Activated B cell treated with CpG ODN at 0.5 μM for 24 hours (primary cell): ENCODE measurements at regions not wholly inside any gene's neighbourhood (a gene's known extent, or its start where the extent isn't known, plus 50 kb on each side); places are given as distances from the start of the nearest gene placed in this dataset.

ENCODE experiments used
- ATAC-seq: fragments of 200-7000 bp; cut with Tn5 transposase; one replicate; pipeline ENCODE4 v1.10.0; 2021; ENCODE audit warnings: low read depth, mild to moderate bottlenecking, moderate library complexity
- CTCF ChIA-PET: fragments of 350-600 bp; sonication (Branson Sonifier 250); formaldehyde crosslinking; loops from one replicate; lab custom pipeline; 2021; ENCODE audit warnings: antibody characterized with exemption; lab: Charles Lee
- POLR2A ChIA-PET: fragments of 350-600 bp; sonication (Branson Sonifier 250); formaldehyde crosslinking; loops from one replicate; lab custom pipeline; 2021; ENCODE audit warnings: antibody characterized with exemption; lab: Charles Lee
- DNase-seq: peaks from one replicate; pipeline ENCODE4 v3.0.0; 2022
- H3K27ac Mint-ChIP-seq: one replicate; pipeline ENCODE4 v1.8.0; 2020; ENCODE audit warnings: mixed read lengths
- H3K27me3 Mint-ChIP-seq: one replicate; pipeline ENCODE4 v1.8.0; 2021; ENCODE audit warnings: mixed read lengths
- H3K36me3 Mint-ChIP-seq: one replicate; pipeline ENCODE4 v1.8.0; 2021; ENCODE audit warnings: low read depth, mixed read lengths
- H3K4me1 Mint-ChIP-seq: one replicate; pipeline ENCODE4 v1.8.0; 2021; ENCODE audit warnings: mixed read lengths
- H3K4me3 Mint-ChIP-seq: one replicate; pipeline ENCODE4 v1.8.0; 2020; ENCODE audit warnings: mild to moderate bottlenecking, mixed read lengths
- H3K9me3 Mint-ChIP-seq: one replicate; pipeline ENCODE4 v1.8.0; 2020; ENCODE audit warnings: mixed read lengths
- CTCF ChIP-seq: fragments of 200-600 bp; IDR thresholded peaks from one replicate; pipeline ENCODE4 v1.8.0; 2022; ENCODE audit warnings: antibody characterized with exemption, mild to moderate bottlenecking
- intact Hi-C: fragments of 100-400 bp; cut with micrococcal nuclease; formaldehyde crosslinking; loops from one replicate; pipeline ENCODE4 v1.15.1; 2024

GRCh38 chr10:123442901-123443300, 223.3 kb upstream of the GPR26 start:
- ChIA-PET CTCF (no interaction called here), POLR2A (no interaction called here)
- Mint-ChIP-seq H3K4me1 (no peaks in the 10 kb centered on the region), H3K27ac (no peak overlapping the region), H3K4me3 (no peak overlapping the region), H3K9me3 (no peaks in the 10 kb centered on the region), H3K27me3 (peaks cover 2% of the 10 kb centered on the region), H3K36me3 (no peaks in the 10 kb centered on the region)
- intact Hi-C loops: no loop called here
- ATAC-seq (no peak), DNase-seq (no peak)
- no peak for TF ChIP-seq CTCF

GRCh38 chr10:123443924-123444323, 222.2 kb upstream of the GPR26 start:
- Mint-ChIP-seq H3K4me1 (no peaks in the 10 kb centered on the region), H3K27ac (no peak overlapping the region), H3K9me3 (no peaks in the 10 kb centered on the region), H3K4me3 (no peak overlapping the region), H3K27me3 (peaks cover 2% of the 10 kb centered on the region), H3K36me3 (no peaks in the 10 kb centered on the region)
- no peak for TF ChIP-seq CTCF
- no peak for DNase-seq
- intact Hi-C loops: no loop called here
- ATAC-seq: no peak
- CTCF ChIA-PET: no interaction called here
- POLR2A ChIA-PET: no interaction called here

GRCh38 chr10:123445261-123445775, 220.8 kb upstream of the GPR26 start:
- Mint-ChIP-seq H3K27me3 (peaks cover 2% of the 10 kb centered on the region), H3K4me3 (no peak overlapping the region), H3K4me1 (no peaks in the 10 kb centered on the region), H3K27ac (no peak overlapping the region), H3K9me3 (no peaks in the 10 kb centered on the region), H3K36me3 (no peaks in the 10 kb centered on the region)
- intact Hi-C loops: no loop called here
- no peak for DNase-seq
- ChIA-PET CTCF (no interaction called here), POLR2A (no interaction called here)
- TF ChIP-seq CTCF: no peak
- no peak for ATAC-seq

GRCh38 chr10:123446449-123447156, 219.6 kb upstream of the GPR26 start:
- ATAC-seq: no peak
- ChIA-PET POLR2A (no interaction called here), CTCF (no interaction called here)
- no peaks in the 10 kb centered on the region for H3K4me1 Mint-ChIP-seq
- no peak overlapping the region for H3K4me3 Mint-ChIP-seq
- no peak for TF ChIP-seq CTCF
- H3K27ac Mint-ChIP-seq: no peak overlapping the region
- DNase-seq: no peak
- intact Hi-C loops: no loop called here
- H3K27me3 Mint-ChIP-seq: peaks cover 2% of the 10 kb centered on the region
- H3K9me3 Mint-ChIP-seq: no peaks in the 10 kb centered on the region
- no peaks in the 10 kb centered on the region for H3K36me3 Mint-ChIP-seq

- POLR2A ChIA-PET: no interaction called here
- no peaks in the 10 kb centered on the region for H3K4me1 Mint-ChIP-seq
- H3K4me3 Mint-ChIP-seq: no peak overlapping the region
- no peak for ATAC-seq
- H3K27me3 Mint-ChIP-seq: peaks cover 4% of the 10 kb centered on the region
- H3K9me3 Mint-ChIP-seq: no peaks in the 10 kb centered on the region
- DNase-seq: no peak
- TF ChIP-seq CTCF: no peak
- no peaks in the 10 kb centered on the region for H3K36me3 Mint-ChIP-seq
- no peak overlapping the region for H3K27ac Mint-ChIP-seq
- intact Hi-C loops: no loop called here
- CTCF ChIA-PET: no interaction called here
These were observed 216.8 kb upstream of the GPR26 start for GRCh38 chr10:123449234-123449962.
